ENCODE measurements at regions not wholly inside any gene's neighbourhood (a gene's known extent, or its start where the extent isn't known, plus 50 kb on each side); places are given as distances from the start of the nearest gene placed in this dataset.

DNA sequence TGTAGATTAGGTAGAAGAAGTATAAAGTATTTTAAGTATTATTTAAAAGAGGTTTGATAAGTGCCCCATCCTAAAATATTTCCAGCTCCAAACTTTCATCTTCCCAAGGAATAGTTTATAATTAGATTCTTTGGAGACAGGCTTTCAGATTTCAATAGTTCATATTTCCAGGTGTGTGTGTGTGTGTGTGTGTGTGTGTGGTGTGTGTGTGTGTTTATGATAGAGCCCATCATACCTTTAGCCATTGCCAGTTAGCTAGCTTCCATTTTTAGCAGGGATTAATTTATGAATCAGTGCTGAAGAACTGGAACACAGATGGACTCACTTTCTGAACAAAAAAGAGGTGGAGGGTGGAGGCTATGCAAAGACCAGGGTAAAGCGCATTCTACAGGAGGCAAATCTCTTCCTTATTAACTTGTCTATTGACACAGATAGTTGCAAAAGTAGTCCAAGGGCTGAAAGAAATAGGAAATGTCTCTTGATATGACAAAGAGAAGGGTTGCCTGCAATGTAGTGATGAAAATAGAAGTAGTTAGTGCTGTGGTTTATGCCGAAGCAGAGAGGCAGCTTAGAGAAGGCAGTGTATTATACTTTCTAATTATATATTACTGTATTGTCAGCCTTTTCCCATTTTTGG, 301.1 kb downstream of the MAN2A1 start:
- TF ChIP-seq, protein P1, sequence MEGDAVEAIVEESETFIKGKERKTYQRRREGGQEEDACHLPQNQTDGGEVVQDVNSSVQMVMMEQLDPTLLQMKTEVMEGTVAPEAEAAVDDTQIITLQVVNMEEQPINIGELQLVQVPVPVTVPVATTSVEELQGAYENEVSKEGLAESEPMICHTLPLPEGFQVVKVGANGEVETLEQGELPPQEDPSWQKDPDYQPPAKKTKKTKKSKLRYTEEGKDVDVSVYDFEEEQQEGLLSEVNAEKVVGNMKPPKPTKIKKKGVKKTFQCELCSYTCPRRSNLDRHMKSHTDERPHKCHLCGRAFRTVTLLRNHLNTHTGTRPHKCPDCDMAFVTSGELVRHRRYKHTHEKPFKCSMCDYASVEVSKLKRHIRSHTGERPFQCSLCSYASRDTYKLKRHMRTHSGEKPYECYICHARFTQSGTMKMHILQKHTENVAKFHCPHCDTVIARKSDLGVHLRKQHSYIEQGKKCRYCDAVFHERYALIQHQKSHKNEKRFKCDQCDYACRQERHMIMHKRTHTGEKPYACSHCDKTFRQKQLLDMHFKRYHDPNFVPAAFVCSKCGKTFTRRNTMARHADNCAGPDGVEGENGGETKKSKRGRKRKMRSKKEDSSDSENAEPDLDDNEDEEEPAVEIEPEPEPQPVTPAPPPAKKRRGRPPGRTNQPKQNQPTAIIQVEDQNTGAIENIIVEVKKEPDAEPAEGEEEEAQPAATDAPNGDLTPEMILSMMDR (conservative IDR thresholded peaks at IDR 0.05; ENCODE audit: low read depth in 2 of 2): no peak
- TF ChIP-seq REST (IDR thresholded peaks at IDR 0.05; ENCODE audit: unreplicated experiment) (no peak), NANOG (IDR thresholded peaks at IDR 0.05; ENCODE audit: borderline replicate concordance) (no peak)

Measured in GM23338 (cell line).